SIG-M5 (cell line): ENCODE measurements at regions not wholly inside any gene's neighbourhood (a gene's known extent, or its start where the extent isn't known, plus 50 kb on each side); places are given as distances from the start of the nearest gene placed in this dataset.

Experiments used
- DNase-seq: peaks from one replicate; lab custom pipeline; 2025; lab: John Stamatoyannopoulos, UW

DNA sequence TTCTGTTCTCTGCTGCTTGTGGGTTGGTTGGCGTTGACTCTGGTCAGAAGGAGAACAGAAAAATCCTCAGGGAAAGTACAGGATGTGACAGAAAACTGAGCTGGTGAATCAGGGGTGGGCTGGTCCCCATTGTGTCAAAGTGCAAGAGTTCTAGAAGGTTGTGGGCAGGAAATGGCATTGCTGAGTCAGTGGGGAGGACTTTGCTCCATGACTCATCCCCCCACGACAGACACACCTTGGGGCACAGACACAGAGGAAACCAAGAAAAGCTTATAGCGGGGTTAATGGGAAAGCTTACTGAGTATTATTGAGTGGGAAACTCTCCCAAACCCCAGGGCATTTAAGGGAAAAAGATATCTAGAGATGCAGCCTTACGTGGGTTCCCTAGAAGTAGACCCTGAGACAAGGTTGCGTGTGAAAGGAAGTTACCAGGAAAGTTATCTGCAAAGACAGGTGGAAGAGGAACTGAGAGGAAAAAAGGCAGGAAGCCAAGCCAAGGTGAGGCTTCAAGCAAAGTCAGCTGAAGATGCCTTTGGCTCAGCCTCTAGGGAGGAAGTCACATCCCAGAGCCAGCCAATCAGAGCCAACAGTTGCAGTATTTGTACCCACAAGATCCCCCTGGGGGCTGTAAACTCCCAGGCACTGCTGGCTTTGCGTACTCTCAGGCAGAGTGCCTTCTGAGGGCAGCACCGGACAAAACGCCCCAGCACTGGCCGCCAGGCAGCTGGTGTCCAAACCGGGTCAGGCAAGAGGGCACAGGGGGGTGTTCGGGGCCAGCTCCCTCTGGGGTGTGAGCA, 86.4 kb downstream of the FOXL1 start:
- DNase-seq: no peak

DNA sequence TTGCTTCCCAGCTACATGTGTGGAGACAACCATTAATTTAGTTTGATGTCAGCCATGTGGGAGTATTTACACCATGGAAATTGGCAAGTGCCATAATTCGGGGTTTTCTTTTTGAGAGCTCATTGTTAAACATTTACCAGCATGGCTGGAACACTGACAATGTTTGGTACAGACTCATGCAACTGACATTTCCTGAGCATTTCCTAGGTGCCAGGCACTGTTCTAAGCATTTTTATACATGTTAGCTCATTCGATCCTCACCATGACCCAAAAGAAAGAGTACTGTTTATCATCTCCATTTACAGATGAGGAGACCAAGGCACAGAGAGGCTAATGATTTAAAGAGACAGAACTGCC, 86.9 kb downstream of the FOXL1 start:
- no peak for DNase-seq

DNA sequence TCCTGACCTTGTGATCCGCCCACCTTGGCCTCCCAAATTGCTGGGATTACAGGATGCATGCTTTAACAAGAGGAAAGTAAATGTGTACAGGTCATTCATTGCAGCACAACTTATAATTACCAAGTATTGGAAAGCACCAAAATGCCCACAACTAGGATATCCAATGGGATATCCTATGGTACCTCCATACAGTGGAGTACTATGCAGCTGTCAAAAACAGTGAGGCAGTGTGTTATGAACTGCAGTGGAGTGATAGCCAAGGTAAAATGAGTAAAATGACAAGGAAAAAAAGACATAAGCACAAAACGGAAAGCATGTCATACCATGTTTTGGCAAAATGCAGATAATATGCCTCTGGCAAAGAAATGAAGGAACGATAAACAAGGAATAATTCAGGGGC, 87.6 kb downstream of the FOXL1 start:
- no peak for DNase-seq

DNA sequence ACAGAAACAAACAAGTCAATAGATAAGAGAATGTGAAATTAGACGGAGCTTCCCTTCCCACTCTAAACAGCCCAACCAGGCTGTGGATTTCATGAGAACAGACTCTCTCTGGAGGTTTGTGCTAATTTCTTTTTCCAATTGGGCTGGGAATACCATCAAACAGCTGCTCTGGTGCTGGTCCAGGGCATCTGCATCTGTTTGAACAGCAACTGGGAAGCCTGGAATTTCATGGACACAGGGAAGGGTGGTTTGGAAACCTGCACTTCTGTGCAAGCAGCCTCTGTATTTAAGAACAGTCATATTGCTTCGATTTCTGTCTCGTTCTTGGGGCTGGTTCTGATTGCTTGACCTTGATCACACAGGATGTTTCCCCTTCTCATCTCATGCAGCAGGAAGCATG, 88.7 kb downstream of the FOXL1 start:
- DNase-seq: no peak

DNA sequence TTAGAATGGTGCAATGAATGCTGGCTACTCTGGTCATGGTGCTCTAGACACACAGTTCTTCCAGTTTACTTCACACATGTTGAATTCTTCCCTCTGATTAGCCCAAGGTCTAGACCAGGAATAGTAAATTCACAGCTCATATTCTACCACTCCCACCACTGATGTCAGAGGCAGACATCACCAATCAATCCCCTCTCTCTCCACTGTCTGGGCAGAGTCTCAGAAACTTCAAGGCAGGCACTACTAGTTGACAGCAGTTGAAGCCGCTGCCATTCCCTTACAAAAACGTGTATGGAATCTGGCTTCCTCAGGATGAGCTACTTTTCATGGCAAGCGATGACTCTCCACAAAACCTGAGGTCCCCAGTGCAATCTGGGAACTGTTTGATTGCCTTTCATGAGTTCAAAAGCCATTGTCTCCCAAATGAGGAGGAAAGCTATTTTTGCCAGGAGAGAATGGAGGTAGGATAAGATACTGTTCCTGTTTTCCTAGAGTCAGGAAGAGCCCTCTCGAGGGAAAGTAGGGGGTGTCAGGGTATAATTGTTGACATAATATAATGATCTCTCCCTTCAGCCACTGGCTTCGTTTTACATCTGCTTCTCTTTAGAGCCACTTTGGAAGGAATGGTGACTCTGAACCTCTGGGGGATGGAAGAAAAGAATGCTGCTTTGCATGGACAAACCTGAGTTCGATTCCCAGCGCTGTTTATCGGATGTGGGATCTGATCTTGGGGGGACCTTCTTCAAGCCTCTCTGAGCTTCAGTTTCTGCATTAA, 90.0 kb downstream of the FOXL1 start:
- no peak for DNase-seq

DNA sequence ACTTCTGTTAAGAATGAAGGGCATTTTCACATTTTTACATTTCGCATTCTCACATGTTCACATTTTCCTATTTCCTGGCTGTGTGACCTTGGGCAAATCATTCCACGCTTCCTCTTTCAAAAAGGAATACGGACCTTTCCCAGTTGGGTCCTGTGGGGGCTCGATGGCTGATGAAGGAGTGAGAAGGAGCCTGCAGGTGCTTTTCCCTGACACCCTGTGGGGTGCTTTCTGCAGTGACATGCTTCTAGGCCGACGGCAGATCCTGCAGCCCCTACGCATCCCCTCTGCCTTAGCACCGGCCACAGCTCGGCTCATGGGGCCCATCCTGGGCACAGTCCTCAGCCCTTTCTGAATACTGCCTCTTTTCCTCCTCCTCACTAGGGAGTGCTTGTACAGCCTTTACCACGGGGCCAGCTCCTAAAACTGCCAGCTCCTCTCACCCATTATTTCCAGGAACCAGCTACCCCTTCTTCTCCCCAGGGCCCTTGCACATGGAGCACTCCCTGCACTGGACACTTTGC, 91.0 kb downstream of the FOXL1 start:
- DNase-seq: no peak

DNA sequence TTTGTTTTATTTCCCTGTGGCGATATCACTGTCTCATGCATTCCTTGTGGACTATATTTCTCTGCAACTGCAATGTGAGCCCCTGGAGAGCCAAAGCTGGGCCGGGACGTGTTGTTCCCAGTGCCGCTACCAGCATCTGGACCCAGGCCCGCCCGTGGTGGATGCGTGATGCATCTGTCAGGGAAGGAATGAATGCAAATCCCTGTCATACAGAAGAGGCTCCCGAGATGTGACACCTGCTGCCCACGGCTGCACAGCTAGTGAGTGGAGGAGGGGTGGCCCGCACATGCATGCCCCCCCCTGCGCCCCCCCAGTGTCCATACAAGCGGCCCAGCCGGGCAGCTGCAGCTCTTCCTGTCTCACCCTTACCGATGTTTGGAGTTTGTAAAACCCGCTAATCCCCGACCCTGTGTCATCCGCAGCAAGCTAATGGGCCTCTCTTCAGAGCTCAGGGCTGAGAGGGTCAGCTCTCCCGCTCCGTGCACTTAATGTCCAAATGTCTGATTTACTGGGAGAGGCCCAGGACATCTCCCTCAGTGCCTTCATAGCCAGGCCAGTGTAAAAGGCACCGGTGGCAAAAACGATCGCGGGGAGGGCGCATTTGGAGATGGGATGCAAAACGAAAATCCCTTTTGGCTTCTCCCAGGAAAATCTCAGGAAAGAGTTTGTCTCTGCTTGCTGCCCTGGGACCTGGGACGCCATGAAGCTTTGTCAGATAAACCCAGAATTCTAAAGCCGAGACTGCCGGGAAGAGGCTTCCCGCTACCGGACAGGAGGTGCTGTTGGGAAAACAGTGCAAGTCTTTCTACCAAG, 91.8 kb downstream of the FOXL1 start:
- no peak for DNase-seq

DNA sequence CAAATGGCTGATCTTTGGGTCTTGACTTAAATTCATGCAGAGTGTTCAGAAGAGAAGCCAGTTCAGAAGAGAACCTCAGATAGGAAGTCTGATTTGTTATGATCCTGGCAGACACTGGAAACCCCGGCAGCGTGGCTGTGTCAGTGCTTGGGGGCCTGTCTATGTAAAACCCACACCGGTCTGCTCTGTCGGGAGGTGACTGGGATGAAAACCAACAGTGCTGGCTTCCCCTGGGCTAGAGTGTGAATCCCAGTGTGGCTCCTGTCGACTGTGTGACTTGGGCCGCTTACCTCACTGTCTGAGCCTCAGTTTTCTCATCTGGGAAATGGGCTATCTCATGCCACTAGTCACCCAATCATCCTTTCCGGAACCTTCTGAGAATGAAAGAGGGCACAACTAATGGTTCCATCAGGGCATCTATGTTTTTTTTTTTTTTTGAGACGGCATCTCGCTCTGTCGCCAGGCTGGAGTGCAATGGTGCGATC, 92.4 kb downstream of the FOXL1 start:
- DNase-seq: no peak

DNA sequence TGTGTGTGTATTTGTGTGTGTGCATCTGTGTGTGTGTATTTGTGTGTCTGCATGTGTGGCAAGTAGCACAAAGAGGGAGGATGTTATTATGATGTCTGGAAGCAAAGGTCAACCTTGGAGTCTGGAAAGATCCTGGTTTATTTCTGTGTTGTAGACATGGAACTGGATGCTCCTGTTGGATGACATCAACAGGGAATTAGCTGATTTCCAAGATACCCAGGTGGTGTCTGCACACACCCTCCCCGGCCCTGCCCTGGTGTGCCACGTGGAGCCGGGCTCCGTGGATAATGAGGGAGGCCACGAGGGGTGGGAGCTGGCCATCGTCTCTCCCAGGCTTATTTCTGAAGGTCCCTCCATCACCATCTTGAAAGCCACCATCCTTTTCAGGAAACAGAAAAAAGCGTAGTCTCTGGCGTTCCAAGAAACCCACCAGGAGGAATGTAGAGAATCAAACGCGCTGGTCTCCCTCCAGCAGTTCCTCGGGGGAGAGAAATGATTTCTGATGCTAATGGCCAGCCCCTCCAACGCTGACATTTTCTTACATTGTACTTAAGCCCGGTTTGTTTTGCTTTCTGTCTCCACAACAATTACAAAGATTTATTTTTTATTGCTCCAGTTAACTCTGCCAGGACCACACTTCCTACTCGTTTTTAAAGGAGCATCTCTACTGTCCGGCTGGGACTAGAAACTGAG, 93.3 kb downstream of the FOXL1 start:
- no peak for DNase-seq

DNA sequence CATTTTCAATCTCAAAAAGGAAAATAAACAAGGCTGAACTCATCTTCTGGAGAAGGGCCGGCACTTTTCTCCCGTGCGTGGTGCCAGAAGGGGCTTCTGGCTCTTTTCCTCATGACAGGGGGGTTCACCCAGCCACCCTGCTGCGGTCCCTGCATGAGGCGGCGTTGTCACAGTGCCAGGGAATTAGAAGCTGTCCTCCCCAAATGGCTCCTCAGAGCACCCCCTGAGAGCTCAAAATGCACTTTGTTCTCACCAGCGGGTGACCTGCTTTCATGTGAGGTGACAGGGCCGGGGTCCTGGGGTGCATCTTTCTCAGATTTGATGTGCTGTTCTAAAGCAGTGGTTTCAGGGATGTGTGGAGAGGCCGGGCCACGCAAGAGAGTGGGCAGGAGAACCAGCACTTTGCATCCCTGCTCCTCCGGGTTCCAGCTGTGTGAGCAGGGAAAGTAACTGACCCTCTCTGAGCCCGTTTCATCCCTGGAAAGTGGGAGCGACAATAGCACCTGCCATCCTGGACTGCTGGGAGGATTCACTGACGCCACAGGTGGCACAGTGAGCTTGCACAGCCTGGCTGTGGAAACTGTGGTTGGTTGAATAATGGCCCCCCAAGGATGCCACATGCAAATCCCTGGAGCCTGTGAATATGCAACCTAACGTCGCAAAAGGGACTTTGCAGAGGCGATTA, 94.0 kb downstream of the FOXL1 start:
- DNase-seq: no peak

DNA sequence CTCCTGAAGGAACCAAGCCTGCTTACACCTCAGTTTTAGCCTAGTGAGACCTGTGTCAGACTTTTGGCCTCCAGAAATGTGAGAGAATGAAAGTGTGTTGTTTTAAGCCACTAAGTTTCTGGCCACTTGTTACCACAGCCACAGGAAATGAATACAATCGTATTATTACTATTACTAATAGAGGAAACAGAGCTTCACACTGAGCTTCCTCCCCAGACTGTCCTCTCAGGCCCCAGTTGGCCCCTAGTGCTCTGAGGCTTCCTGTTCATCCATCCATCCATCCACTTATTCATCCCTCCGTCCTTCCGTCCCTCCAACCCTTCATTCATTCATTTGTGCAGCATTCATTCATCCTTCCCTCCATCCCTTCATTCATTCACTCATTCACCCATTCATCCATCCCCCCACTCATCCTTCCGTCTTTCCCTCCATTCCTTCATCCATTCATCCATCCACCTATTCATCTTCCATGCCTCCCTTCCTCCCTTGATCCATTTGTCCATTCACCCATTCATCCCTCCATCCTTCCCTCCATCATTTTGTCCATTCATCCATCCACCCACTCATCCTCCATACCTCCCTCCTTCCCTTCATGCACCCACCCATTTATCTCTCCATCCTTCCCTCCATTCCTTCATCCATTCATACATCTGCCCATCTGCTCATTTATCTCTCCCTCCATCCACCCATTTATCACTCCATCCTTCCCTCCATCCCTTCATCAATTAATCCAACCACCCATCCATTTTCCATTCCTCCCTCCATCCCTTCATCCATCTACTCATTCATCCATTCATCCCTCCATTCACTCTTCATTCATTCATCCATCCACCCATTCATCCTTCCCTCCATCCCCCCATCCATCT, 95.0 kb downstream of the FOXL1 start:
- no peak for DNase-seq

DNA sequence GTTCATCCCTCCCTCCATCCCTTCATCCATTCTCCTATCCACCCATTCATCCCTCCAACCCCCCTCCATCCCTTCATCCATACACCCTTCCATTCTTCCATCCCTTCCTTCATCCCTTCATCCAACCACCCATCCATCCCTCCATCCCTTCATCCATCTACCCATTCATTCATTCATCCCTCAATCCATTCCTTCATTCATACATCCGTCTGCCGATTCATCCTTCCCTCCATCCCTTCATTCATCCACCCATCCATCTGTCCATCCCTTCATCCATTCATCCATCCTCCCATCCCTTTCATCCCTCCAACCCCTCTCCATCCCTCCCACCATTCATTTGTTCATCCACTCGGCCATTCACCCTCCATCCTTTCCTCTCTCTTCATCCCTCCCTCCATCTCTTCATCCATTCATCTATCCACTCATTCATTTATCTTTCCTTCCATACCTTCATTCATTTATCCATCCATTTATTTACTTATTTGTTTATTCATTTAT, 95.7 kb downstream of the FOXL1 start:
- no peak for DNase-seq

DNA sequence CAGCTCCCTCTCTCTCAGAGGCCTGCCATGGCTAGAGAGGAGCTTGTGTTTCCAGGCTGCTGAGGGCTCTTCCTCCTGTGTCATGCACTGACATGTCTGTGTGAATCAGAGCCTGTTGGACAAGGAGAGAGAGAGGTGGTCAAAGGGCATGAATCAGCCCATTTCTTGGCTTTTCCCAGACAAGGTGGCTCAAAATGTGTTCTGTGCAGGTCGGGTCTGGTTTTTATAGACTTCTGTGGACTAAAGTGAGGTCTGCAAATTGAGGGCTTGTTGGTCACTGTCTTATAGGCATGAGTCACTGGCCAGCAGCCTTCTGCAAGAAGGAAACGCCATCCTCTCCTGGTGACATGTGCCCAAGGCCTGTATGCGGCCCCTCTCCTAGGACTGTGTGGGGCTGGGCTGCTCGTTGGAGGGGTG, 97.9 kb downstream of the FOXL1 start:
- no peak for DNase-seq

DNA sequence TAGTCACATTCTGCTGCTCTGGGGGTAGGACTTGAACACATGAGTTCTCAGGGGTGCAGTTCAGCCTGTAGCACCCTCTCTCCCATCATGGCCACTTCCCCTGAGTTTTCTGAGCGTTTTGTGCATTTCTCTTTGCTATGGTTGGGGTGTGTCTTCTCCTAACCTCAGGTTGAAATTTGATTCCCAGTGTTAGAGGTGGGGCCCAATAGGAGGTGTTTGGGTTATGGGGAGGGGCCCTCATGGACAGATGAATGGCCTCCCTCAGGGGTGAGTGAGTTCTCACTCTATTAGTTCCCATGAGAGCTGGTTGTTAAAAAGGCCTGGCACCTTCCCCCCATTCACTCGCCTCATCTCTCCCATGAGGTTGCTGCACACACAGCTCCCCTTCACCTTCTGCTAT, 101.1 kb downstream of the FOXL1 start:
- no peak for DNase-seq

DNA sequence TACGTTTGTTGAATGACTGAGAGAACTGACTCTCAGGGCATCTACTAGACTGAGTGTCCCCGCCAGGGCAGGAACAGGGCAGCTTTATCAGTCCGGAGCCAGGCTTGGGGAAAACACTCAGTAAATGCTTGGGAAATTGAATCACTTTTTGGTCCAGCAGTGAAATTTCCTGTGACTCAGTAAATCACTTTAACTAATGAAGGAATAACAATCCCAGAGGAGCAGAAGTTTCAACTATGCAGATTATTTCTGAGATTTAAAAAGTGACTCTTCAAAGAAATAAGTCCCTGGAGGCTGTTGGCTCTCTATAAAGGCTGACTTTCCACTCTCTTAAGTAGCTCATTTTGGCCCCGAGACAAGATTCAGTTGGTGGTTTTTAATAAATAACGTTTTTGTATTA, 101.8 kb downstream of the FOXL1 start:
- DNase-seq: no peak

DNA sequence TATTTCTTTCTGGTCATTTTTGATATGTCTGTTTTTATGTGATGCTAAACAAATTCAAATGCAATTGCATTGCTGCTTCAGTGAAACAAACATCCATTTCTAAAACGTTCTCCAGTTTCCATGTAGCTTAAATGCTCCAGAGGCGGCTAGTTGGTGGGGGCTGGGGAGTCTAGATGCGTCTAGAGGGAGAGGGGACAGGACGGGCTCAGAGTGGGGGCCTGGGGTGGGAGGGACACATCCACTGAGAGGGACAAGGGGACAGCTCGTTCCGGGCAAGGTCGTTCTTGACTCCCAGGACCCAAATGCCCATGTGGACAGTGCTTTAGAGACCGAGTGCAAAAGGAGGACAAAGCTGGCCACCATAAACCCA, 102.3 kb downstream of the FOXL1 start:
- no peak for DNase-seq

DNA sequence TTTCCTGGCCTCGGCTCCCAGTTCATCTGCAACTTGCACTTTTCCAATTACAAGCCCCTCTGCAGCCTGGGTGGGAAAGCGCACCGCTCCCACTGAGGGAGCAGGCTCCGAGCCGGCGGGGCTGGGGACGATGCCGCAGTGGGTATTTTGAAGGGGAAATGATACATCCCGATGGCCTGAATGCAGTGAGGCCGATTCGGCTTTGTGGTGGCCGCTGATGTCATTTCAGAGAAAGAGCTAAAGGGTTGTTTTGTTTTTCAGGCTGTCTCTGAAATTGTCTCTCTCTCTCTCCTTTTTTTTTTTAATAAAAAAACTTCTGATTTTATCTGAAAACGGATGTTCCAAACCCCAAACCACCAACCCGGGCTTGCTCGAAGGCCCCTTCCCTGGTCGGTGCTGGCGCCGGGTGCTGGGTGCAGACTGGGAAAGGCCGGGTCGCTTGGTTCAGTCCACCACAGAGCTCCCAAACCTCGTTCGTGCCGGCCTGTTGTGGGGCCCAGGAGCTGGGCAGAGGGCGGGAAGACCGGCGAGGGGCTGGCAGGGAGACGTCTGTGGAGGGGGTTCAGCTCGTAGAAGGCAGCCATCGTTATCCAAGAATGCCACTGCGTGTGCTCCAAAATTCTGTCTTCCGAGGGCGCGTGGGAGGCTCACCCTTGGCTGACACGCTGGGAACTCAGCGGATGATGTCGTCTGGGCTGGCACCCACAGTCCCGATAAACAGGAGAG, 102.8 kb downstream of the FOXL1 start:
- DNase-seq: no peak

DNA sequence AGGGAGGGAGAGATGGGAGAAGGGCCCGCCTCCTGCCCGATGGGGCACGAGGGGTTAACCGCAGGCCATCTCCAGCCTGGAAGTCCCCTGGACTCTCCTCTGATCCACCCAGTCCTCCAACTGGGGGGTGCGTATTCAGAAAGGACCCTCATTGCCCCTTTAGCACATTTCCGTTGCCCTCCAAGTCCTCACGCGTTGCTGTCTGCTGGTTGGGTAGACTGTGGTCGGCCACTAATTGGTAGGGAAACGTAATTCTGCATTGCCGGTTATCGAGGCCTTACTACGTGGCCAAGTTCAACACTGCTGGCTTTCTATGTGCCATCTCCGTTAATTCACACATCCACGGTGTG, 103.4 kb downstream of the FOXL1 start:
- no peak for DNase-seq

DNA sequence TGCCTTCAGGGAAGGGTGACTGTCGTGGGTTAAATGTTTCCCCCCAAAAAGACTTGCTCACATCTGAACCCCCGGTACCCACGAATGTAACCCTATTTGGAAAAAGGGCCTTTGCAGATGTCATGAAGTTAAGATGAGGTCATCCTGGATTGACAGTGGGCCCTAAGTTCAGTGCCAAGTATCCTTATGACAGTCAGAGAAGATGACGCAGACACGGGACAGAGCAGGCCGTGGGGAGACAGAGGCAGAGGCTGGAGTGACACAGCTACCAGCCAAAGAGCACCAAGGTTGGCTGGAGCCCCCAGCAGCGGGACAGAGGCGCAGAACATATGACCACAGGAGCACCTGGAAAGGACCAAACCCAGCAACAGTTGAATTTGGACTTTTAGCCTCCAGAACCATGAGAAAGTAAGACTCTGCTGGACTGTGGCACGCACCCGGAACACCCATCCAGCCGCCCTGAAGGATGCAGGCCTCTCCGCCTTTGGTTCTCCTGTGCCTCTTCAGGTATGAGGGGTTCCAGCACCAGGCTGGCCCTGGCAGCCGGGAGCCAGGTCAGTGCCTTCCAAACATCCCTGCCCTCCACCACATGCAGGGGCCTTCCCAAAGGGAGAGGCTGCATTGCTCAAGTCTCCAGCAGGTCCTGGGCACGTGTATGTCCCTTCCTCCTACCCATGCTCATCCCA, 104.0 kb downstream of the FOXL1 start:
- no peak for DNase-seq
